ENCODE measurements at regions not wholly inside any gene's neighbourhood (a gene's known extent, or its start where the extent isn't known, plus 50 kb on each side); places are given as distances from the start of the nearest gene placed in this dataset.
"Not testable (repeated sequence)": the region's sequence is repeated elsewhere in the genome, so short reads cannot be mapped to it uniquely, and the experiment has no call there.

- Histone ChIP-seq H3K4me3 (replicated peaks in 1 of 2; ENCODE audit: low read depth in 1 of 2, low read length in 2 of 2) (no peak overlapping the region), H3K36me3 (ENCODE audit: control insufficient read depth in 1 of 2, insufficient read depth in 2 of 2, low read length in 2 of 2) (no peaks in the 10 kb centered on the region), H3K27ac (ENCODE audit: low read depth, low read length) (no peak overlapping the region), H3K9me3 (ENCODE audit: control insufficient read depth in 1 of 2, insufficient read depth in 1 of 2, low read depth in 1 of 2, low read length in 2 of 2) (no peaks in the 10 kb centered on the region), H3K79me2 (ENCODE audit: insufficient read depth, low read length) (no peaks in the 10 kb centered on the region), H3K4me1 (ENCODE audit: control insufficient read depth in 1 of 2, insufficient read depth in 2 of 2, low read length in 2 of 2) (no peaks in the 10 kb centered on the region), H3K9me2 (ENCODE audit: insufficient read depth) (no peaks in the 10 kb centered on the region), H3K27me3 (ENCODE audit: insufficient read depth, low read length) (no peaks in the 10 kb centered on the region), H4K20me1 (ENCODE audit: insufficient read depth) (no peaks in the 10 kb centered on the region), H3K9ac (ENCODE audit: low read length) (no peak overlapping the region), H2AFZ (ENCODE audit: low read depth, low read length, poor library complexity, severe bottlenecking) (no peak overlapping the region), H3K4me2 (ENCODE audit: low read length) (no peak overlapping the region)
- intact Hi-C loops (cut with micrococcal nuclease), result no loop called here
- ChIA-PET POLR2A (no interaction called here), CTCF (no interaction called here), RAD21 (ENCODE audit: low non-redundant PET in 1 of 2, low total read pairs in 2 of 2, uncharacterized antibody in 2 of 2, unreplicated experiment in 2 of 2) (no interaction called here)
- BruUV-seq (replicated peaks), result no TSS peak
- ATAC-seq (no peak; the same call in 1 of the 2 replicates), DNase-seq (ENCODE audit: low read depth, low spot score) (no peak)
- peak; percentile 38; the same call in 1 of the 2 replicates for TF ChIP-seq RAD21 (IDR thresholded peaks at IDR 0.05; ENCODE audit: low read depth)
- TF ChIP-seq FOSL1 (IDR thresholded peaks at IDR 0.05; ENCODE audit: low read depth), result peak; percentile 24; the same call in 1 of the 2 replicates
- no peak for TF ChIP-seq ELF1 (IDR thresholded peaks at IDR 0.05; ENCODE audit: borderline replicate concordance, low read depth)
- peak in 2 of 3 experiments; percentile 38 to 45; a peak in 4 of 6 replicates for TF ChIP-seq CTCF (IDR thresholded peaks at IDR 0.05 in 2 of 3, conservative IDR thresholded peaks at IDR 0.05 in 1 of 3; ENCODE audit: borderline replicate concordance in 1 of 3, insufficient read depth in 1 of 3, low read depth in 2 of 3, low read length in 2 of 3)
- TF ChIP-seq JUND (IDR thresholded peaks at IDR 0.05), result peak; percentile 17; the same call in 1 of the 2 replicates
- TF ChIP-seq, protein P1, sequence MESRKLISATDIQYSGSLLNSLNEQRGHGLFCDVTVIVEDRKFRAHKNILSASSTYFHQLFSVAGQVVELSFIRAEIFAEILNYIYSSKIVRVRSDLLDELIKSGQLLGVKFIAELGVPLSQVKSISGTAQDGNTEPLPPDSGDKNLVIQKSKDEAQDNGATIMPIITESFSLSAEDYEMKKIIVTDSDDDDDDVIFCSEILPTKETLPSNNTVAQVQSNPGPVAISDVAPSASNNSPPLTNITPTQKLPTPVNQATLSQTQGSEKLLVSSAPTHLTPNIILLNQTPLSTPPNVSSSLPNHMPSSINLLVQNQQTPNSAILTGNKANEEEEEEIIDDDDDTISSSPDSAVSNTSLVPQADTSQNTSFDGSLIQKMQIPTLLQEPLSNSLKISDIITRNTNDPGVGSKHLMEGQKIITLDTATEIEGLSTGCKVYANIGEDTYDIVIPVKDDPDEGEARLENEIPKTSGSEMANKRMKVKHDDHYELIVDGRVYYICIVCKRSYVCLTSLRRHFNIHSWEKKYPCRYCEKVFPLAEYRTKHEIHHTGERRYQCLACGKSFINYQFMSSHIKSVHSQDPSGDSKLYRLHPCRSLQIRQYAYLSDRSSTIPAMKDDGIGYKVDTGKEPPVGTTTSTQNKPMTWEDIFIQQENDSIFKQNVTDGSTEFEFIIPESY (IDR thresholded peaks at IDR 0.05; ENCODE audit: extremely low read depth, insufficient replicate concordance, low read length), result no peak
Measured at GRCh38 chr18:1513519-1513918, 608.8 kb downstream of the ADCYAP1 start.

GRCh38 chr18:1521588-1522248 is 617.0 kb downstream of the ADCYAP1 start:
- ATAC-seq; H3K79me2 ChIP-seq (ENCODE audit: insufficient read depth, low read length); H3K9me2 ChIP-seq (ENCODE audit: insufficient read depth); H3K9me3 ChIP-seq (ENCODE audit: control insufficient read depth in 1 of 2, insufficient read depth in 1 of 2, low read depth in 1 of 2, low read length in 2 of 2); H3K36me3 ChIP-seq (ENCODE audit: control insufficient read depth in 1 of 2, insufficient read depth in 2 of 2, low read length in 2 of 2); H3K27ac ChIP-seq (ENCODE audit: low read depth, low read length); RAD21 ChIA-PET (ENCODE audit: low non-redundant PET in 1 of 2, low total read pairs in 2 of 2, uncharacterized antibody in 2 of 2, unreplicated experiment in 2 of 2); H2AFZ ChIP-seq (ENCODE audit: low read depth, low read length, poor library complexity, severe bottlenecking); H3K27me3 ChIP-seq (ENCODE audit: insufficient read depth, low read length); H3K4me1 ChIP-seq (ENCODE audit: control insufficient read depth in 1 of 2, insufficient read depth in 2 of 2, low read length in 2 of 2); H3K4me3 ChIP-seq (replicated peaks in 1 of 2; ENCODE audit: low read depth in 1 of 2, low read length in 2 of 2); POLR2A ChIA-PET; BruUV-seq (replicated peaks); DNase-seq (ENCODE audit: low read depth, low spot score); CTCF ChIA-PET; H4K20me1 ChIP-seq (ENCODE audit: insufficient read depth); intact Hi-C loops (cut with micrococcal nuclease); H3K9ac ChIP-seq (ENCODE audit: low read length); H3K4me2 ChIP-seq (ENCODE audit: low read length): not testable (repeated sequence)
